A549 (cell line): ENCODE measurements at regions not wholly inside any gene's neighbourhood (a gene's known extent, or its start where the extent isn't known, plus 50 kb on each side); places are given as distances from the start of the nearest gene placed in this dataset.

Experiments
- ATAC-seq, 2 experiments: fragments of 200-7000 bp in 1 of 2; fragments of >200 bp in 1 of 2; cut with Nextera tagmentation in 1 of 2; cut with Tn5 transposase in 1 of 2; 3 replicates each; pipeline versions ENCODE4 v1.8.0 to v1.9.1; 2018 to 2020; ENCODE audit warnings: mild to moderate bottlenecking in 1 of 2, moderate library complexity in 1 of 2
- CTCF ChIA-PET: fragments of 300-600 bp; sonication (Branson Sonifier 250); formaldehyde crosslinking; extraction: SDS; loops from one replicate; lab custom pipeline; 2021; ENCODE audit warnings: antibody characterized with exemption, inconsistent platforms; lab: Yijun Ruan, JAX
- POLR2A ChIA-PET: fragments of 350-600 bp; formaldehyde crosslinking; extraction: SDS; loops from one replicate; lab custom pipeline; 2021; ENCODE audit warnings: antibody characterized with exemption, inconsistent platforms; lab: Yijun Ruan, JAX
- DNase-seq, 2 experiments: peaks; one replicate each; pipeline versions ENCODE4 v3.0.0 to v3.0.0-alpha.2; 2011 to 2016; ENCODE audit warnings: low read depth in 1 of 2, low spot score in 1 of 2
- FAIRE-seq: peaks from 2 replicates; lab custom pipeline; 2011; peaks lifted over from hg19 to GRCh38; lab: Jason Lieb, UNC
- H3K27ac ChIP-seq, 2 experiments: fragments of >200 bp; sonication (Bioruptor Twin); formaldehyde crosslinking; 3 replicates each; pipeline ENCODE4 v1.5.1; 2016 to 2017
- H3K4me1 ChIP-seq: fragments of >200 bp; sonication (Bioruptor Twin); formaldehyde crosslinking; 3 replicates; pipeline ENCODE4 v1.6.1; 2016
- H3K4me2 ChIP-seq: fragments of >200 bp; sonication (Bioruptor Twin); formaldehyde crosslinking; 3 replicates; pipeline ENCODE4 v1.6.1; 2016
- H3K4me3 ChIP-seq: fragments of >200 bp; sonication (Bioruptor Twin); formaldehyde crosslinking; 3 replicates; pipeline ENCODE4 v1.5.1; 2016
- H3K9me3 ChIP-seq: fragments of >200 bp; sonication (Bioruptor Twin); formaldehyde crosslinking; 3 replicates; pipeline ENCODE4 v1.6.1; 2016
- BCL3 ChIP-seq: fragments of >200 bp; sonication (Bioruptor Twin); formaldehyde crosslinking; IDR thresholded peaks from 3 replicates; pipeline ENCODE4 v1.6.1; 2016
- BHLHE40 ChIP-seq: IDR thresholded peaks from 2 replicates; pipeline ENCODE4 v1.6.1; 2012; ENCODE audit warnings: low read depth, low read length, inconsistent platforms
- CBX2 ChIP-seq: fragments of 200-600 bp; sonication (generic); IDR thresholded peaks from 2 replicates; pipeline ENCODE4 v1.6.1; 2016; ENCODE audit warnings: low read depth, mild to moderate bottlenecking, borderline replicate concordance
- CHD4 ChIP-seq: fragments of 200-600 bp; sonication (generic); IDR thresholded peaks from 2 replicates; pipeline ENCODE4 v1.6.1; 2016; ENCODE audit warnings: antibody characterized with exemption, mild to moderate bottlenecking, borderline replicate concordance
- CTCF ChIP-seq: fragments of >200 bp; sonication (Bioruptor Twin); formaldehyde crosslinking; IDR thresholded peaks from 3 replicates; pipeline ENCODE4 v1.5.1; 2016
- EHF ChIP-seq: fragments of 250-450 bp; sonication (Bioruptor Pico); IDR thresholded peaks from 2 replicates; pipeline ENCODE4 v1.5.0; 2020; ENCODE audit warnings: mild to moderate bottlenecking
- EHMT2 ChIP-seq: fragments of 200-600 bp; sonication (generic); IDR thresholded peaks from 2 replicates; pipeline ENCODE4 v1.6.1; 2016; ENCODE audit warnings: antibody characterized with exemption, low read depth, mild to moderate bottlenecking, moderate library complexity
- ELK1 ChIP-seq: fragments of 150-350 bp; IDR thresholded peaks from 2 replicates; pipeline ENCODE4 v1.6.1; 2014; ENCODE audit warnings: low read depth, mild to moderate bottlenecking, low read length
- EP300 ChIP-seq, 2 experiments: fragments of >200 bp; sonication (Bioruptor Twin); formaldehyde crosslinking; IDR thresholded peaks; 2 replicates in 1 of 2; 3 replicates in 1 of 2; pipeline ENCODE4 v1.6.1; 2016 to 2017
- FOSL2 ChIP-seq, 2 experiments: fragments of 450-650 bp in 1 of 2; fragments of >200 bp in 1 of 2; sonication (Bioruptor Twin) in 1 of 2; formaldehyde crosslinking; IDR thresholded peaks; 2 replicates each; pipeline versions ENCODE4 v1.5.0 to v1.6.1; 2016 to 2020; ENCODE audit warnings: mild to moderate bottlenecking in 1 of 2, moderate library complexity in 1 of 2
- HDAC2 ChIP-seq: fragments of 200-600 bp; sonication (generic); IDR thresholded peaks from 2 replicates; pipeline ENCODE4 v1.6.1; 2016
- HOXA7 ChIP-seq: fragments of 250-450 bp; sonication (Bioruptor Pico); IDR thresholded peaks from 2 replicates; pipeline ENCODE4 v1.5.0; 2020; ENCODE audit warnings: mild to moderate bottlenecking, moderate library complexity
- HOXB13 ChIP-seq: fragments of 250-450 bp; sonication (Bioruptor Pico); IDR thresholded peaks from 2 replicates; pipeline ENCODE4 v1.5.0; 2020; ENCODE audit warnings: low read depth, mild to moderate bottlenecking, moderate library complexity
- KDM1A ChIP-seq: fragments of 200-600 bp; sonication (generic); IDR thresholded peaks from 2 replicates; pipeline ENCODE4 v1.6.1; 2016; ENCODE audit warnings: low read depth, mild to moderate bottlenecking
- KDM5A ChIP-seq: fragments of 200-600 bp; sonication (generic); IDR thresholded peaks from 2 replicates; pipeline ENCODE4 v1.6.1; 2016; ENCODE audit warnings: antibody characterized with exemption, mild to moderate bottlenecking
- MAZ ChIP-seq: fragments of 150-350 bp; IDR thresholded peaks from 2 replicates; pipeline ENCODE4 v1.6.1; 2014; ENCODE audit warnings: antibody characterized with exemption, low read depth, low read length, borderline replicate concordance
- NPAS2 ChIP-seq: fragments of 250-450 bp; sonication (Bioruptor Pico); IDR thresholded peaks from 2 replicates; pipeline ENCODE4 v1.8.0; 2022; ENCODE audit warnings: mild to moderate bottlenecking, moderate library complexity, borderline replicate concordance
- POLR2A ChIP-seq: IDR thresholded peaks from 2 replicates; pipeline ENCODE4 v1.6.1; 2012; ENCODE audit warnings: mild to moderate bottlenecking, low read length
- RARB ChIP-seq: fragments of 250-450 bp; sonication (Bioruptor Pico); IDR thresholded peaks from 2 replicates; pipeline ENCODE4 v1.8.0; 2021; ENCODE audit warnings: mild to moderate bottlenecking, moderate library complexity
- RCOR1 ChIP-seq: fragments of 150-350 bp; IDR thresholded peaks from 2 replicates; pipeline ENCODE4 v1.6.1; 2014; ENCODE audit warnings: antibody characterized with exemption, low read length, low read depth
- RFX5 ChIP-seq: fragments of 450-650 bp; IDR thresholded peaks from 2 replicates; pipeline ENCODE4 v1.7.1; 2014; ENCODE audit warnings: antibody characterized with exemption, mild to moderate bottlenecking, moderate library complexity
- SMC3 ChIP-seq: fragments of >200 bp; sonication (Bioruptor Twin); formaldehyde crosslinking; IDR thresholded peaks from 3 replicates; pipeline ENCODE4 v1.6.1; 2018; ENCODE audit warnings: inconsistent platforms
- ZFP36 ChIP-seq: fragments of 450-650 bp; IDR thresholded peaks from 2 replicates; pipeline ENCODE4 v1.6.1; 2014; ENCODE audit warnings: borderline replicate concordance; ENCODE audit not compliant: partially characterized antibody
- WGBS: methylation state at CpG from one replicate; pipeline ENCODE4 v1.1.6; 2017; ENCODE audit errors: missing lambda C conversion rate; 5-methylcytosine and 5-hydroxymethylcytosine counted together
- TF ChIP-seq, protein P1 (sequence below): fragments of 200-600 bp; sonication (generic); IDR thresholded peaks from 2 replicates; pipeline ENCODE4 v1.6.1; 2016; ENCODE audit warnings: antibody characterized with exemption, mild to moderate bottlenecking, moderate library complexity

DNA sequence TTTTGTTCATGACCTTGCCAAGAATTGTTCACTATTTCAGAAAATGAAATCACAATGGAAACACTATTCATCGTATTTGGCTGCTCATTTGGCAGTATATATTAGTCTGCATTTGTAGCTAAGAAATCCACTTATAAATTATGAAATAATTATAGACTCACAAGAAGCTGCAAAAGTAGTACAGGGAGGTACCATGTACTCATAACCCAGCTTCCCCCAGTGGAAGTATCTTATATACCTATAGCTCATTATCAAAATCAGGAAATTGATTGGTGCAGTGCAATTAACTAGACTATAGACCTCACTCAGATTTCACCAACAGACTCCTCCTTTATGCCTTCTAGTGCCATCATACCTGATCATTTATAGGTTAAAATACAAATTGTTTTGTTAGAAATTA lies 178.8 kb upstream of the VASH1 start:
- ChIA-PET CTCF (interaction anchor here (0.8 kb wide), 1 partner anchor 12 kb away, joined by 3 read pairs; no protein-coding TSS in a partner anchor), POLR2A (no interaction called here)
- Histone ChIP-seq H3K4me2 (no peak overlapping the region), H3K4me3 (no peak overlapping the region), H3K27ac (no peak overlapping the region), H3K4me1 (no peaks in the 10 kb centered on the region), H3K9me3 (no peaks in the 10 kb centered on the region)
- FAIRE-seq (no peak), DNase-seq (no peak), ATAC-seq (no peak)
- WGBS: 59% methylated on average over 1 of the region's 1 CpG
- TF ChIP-seq POLR2A (no peak), SMC3 (no peak), EHMT2 (no peak), HDAC2 (no peak), EP300 (IDR thresholded peaks at IDR 0.05) (no peak), MAZ (no peak), RARB (no peak), NPAS2 (CRISPR knock-in tag) (no peak), CBX2 (no peak), ELK1 (no peak)

- ATAC-seq (no peak), DNase-seq (no peak), FAIRE-seq (no peak)
- CTCF ChIA-PET: no interaction called here
- POLR2A ChIA-PET: no interaction called here
- WGBS: 6% methylated on average over 1 of the region's 1 CpG
- Histone ChIP-seq H3K27ac (no peak overlapping the region), H3K4me3 (no peak overlapping the region), H3K9me3 (no peaks in the 10 kb centered on the region), H3K4me1 (no peaks in the 10 kb centered on the region), H3K4me2 (no peak overlapping the region)
- no peak for TF ChIP-seq BHLHE40
- TF ChIP-seq, protein P1, sequence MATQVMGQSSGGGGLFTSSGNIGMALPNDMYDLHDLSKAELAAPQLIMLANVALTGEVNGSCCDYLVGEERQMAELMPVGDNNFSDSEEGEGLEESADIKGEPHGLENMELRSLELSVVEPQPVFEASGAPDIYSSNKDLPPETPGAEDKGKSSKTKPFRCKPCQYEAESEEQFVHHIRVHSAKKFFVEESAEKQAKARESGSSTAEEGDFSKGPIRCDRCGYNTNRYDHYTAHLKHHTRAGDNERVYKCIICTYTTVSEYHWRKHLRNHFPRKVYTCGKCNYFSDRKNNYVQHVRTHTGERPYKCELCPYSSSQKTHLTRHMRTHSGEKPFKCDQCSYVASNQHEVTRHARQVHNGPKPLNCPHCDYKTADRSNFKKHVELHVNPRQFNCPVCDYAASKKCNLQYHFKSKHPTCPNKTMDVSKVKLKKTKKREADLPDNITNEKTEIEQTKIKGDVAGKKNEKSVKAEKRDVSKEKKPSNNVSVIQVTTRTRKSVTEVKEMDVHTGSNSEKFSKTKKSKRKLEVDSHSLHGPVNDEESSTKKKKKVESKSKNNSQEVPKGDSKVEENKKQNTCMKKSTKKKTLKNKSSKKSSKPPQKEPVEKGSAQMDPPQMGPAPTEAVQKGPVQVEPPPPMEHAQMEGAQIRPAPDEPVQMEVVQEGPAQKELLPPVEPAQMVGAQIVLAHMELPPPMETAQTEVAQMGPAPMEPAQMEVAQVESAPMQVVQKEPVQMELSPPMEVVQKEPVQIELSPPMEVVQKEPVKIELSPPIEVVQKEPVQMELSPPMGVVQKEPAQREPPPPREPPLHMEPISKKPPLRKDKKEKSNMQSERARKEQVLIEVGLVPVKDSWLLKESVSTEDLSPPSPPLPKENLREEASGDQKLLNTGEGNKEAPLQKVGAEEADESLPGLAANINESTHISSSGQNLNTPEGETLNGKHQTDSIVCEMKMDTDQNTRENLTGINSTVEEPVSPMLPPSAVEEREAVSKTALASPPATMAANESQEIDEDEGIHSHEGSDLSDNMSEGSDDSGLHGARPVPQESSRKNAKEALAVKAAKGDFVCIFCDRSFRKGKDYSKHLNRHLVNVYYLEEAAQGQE: no peak
- no peak for TF ChIP-seq KDM5A
- no peak for TF ChIP-seq HOXB13 (CRISPR knock-in tag)
- TF ChIP-seq BCL3: no peak
- TF ChIP-seq CTCF: no peak
- no peak for TF ChIP-seq RCOR1
- no peak for TF ChIP-seq SMC3
- TF ChIP-seq RFX5: no peak
- TF ChIP-seq FOSL2 (IDR thresholded peaks at IDR 0.05): no peak
- TF ChIP-seq FOSL2 (CRISPR knock-in tag; IDR thresholded peaks at IDR 0.05): no peak
- TF ChIP-seq NPAS2 (CRISPR knock-in tag): no peak
- TF ChIP-seq KDM1A: no peak
- TF ChIP-seq CHD4: no peak
- TF ChIP-seq HOXA7 (CRISPR knock-in tag): no peak
- no peak for TF ChIP-seq EHF (CRISPR knock-in tag)
- no peak for TF ChIP-seq ZFP36
Observed at GRCh38 chr14:76583174-76583573, 178.1 kb upstream of the VASH1 start.
